Right cardiac atrium (tissue), 5 donors: ENCODE measurements at regions not wholly inside any gene's neighbourhood (a gene's known extent, or its start where the extent isn't known, plus 50 kb on each side); places are given as distances from the start of the nearest gene placed in this dataset.

Experiments
- ATAC-seq, 2 donors: fragments of 200-7000 bp; cut with Tn5 transposase; one replicate each; pipeline versions ENCODE4 v1.8.0 to v1.9.1; 2020; ENCODE audit warnings: moderate library complexity in 2 of 2, mild to moderate bottlenecking in 1 of 2
- DNase-seq, 3 donors: peaks; one replicate each; pipeline ENCODE4 v3.0.0-alpha.2; 2020
- H3K27ac ChIP-seq: one replicate; pipeline ENCODE4 v1.5.1; 2013; ENCODE audit warnings: mild to moderate bottlenecking, low read length, control low read depth, moderate library complexity
- H3K27me3 ChIP-seq: one replicate; pipeline ENCODE4 v1.6.1; 2013; ENCODE audit not compliant: control insufficient read depth, insufficient read depth
- H3K4me1 ChIP-seq: one replicate; pipeline ENCODE4 v1.6.1; 2013; ENCODE audit warnings: low read length; ENCODE audit not compliant: control insufficient read depth, insufficient read depth
- H3K4me3 ChIP-seq: one replicate; pipeline ENCODE4 v1.5.1; 2013; ENCODE audit warnings: low read length, control low read depth
- H3K9me3 ChIP-seq: one replicate; pipeline ENCODE4 v1.6.1; 2013; ENCODE audit warnings: low read length; ENCODE audit not compliant: control insufficient read depth
- WGBS: extraction: QIAGEN DNeasy Blood & Tissue Kit; methylation state at CpG from one replicate; pipeline ENCODE4 v1.1.7; 2013; 5-methylcytosine and 5-hydroxymethylcytosine counted together
- intact Hi-C, 4 donors: fragments of 100-400 bp; cut with DNase I; formaldehyde crosslinking; loops; one replicate each; pipeline versions ENCODE4 v1.11.0 to v1.14.0; 2022 to 2023
- donor health status: healthy with polysubstance abuse.
- donor health status: DM: no; HTN: yes; CAD: no.
- donor health status: DM: no; HTN: no; CAD: no.
- donor health status: DM: no; HTN: yes; CAD: no; lungs with severe emphysema.
- donor health status: DM: yes; HTN: yes; CAD: no.

DNA sequence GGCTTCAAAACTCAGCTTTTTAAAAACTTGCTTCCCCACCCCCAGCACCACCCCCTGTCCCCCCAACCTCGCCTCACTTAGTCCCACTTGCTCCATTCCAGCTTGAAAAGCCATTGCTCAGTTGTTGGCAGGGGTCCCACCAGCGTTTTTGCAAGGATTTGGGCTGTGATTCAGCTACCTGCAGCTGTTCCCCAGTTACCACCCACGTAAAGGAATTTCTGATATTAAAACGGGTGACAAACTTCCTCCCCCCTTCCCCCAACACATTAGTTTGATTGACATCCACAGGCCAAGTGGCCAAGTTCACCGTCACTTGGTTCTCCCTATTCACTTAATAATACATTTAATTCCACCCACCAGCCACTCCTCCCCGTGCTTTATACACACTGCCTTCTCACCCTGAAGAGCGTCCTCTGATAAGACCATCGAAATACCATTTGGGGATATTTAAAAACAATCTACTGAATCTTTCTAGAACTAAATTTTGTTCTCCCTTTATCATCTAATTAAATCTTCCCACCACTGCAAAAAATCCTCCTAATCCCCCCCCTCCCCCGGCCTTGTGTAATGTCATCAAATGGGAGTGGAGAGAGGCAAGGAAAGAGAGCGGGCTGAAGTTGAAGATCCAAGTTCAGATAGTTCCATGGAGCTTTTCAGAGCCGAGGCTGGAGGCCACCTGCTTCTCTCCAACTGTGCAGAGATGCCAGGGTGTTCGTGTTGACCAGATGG lies 55.1 kb downstream of the SOX9 start:
- Histone ChIP-seq H3K27me3 (no peaks in the 10 kb centered on the region), H3K4me1 (no peaks in the 10 kb centered on the region), H3K4me3 (no peak overlapping the region), H3K27ac (no peak overlapping the region), H3K9me3 (no peaks in the 10 kb centered on the region)
- no peak for DNase-seq
- WGBS, result 59% methylated on average over 12 of the region's 12 CpGs
- ATAC-seq, result no peak
- intact Hi-C loops, result no loop called here

DNA sequence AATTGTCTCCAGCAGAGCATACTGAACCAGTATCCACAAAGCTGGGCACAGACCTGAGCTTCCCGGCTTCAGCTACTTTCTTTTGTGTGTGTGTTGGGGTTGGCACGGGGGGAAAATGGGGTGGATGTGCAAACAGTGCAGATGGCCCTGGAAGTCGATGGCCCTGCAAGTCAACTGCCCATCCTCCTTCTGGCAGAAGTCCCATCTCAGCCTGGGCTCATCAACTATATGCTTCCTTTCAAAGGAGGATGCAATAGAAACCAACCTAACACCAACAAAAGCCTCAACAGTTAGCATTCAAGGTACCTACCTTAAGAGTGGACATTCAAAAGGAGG lies 55.7 kb downstream of the SOX9 start:
- intact Hi-C loops, result no loop called here
- 74% methylated on average over 3 of the region's 3 CpGs for WGBS

DNA sequence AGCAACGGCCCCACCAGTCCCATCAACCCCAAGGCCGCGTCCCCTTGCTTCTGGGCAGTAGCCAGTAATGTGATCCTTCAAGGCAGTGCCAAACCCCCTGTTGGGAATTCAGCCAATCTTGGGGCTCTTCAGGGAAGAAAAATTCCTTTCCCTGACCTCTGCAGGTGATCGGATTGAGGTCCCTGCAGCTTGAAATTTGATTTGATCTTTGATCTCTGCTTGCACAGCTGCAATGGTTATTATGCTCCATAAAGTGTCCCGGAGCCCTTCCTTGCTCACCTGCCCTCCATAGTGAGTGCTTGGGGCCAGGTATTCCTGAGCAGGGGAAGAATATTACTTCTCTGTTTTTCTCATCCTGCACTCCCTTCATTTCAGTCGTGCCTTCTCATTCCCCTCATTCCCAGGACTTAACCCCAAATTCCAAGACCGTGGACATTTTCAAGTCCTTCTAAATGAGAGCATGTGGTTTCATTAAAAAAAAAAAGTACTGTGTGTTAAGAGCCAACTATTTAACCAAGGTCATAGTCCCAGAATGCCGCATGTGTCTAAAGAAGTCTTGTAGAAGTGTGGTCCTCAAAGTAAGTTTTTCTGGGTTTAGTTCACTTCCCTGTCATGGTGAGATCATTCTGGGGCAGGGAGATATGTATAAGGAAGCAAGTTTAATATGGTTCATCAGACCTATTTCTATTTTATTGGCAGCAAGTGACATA lies 56.3 kb downstream of the SOX9 start:
- intact Hi-C loops, result no loop called here
- no peak overlapping the region for H3K4me3 ChIP-seq
- WGBS, result 66% methylated on average over 8 of the region's 8 CpGs
- no peaks in the 10 kb centered on the region for H3K27me3 ChIP-seq
- H3K27ac ChIP-seq, result no peak overlapping the region
- no peaks in the 10 kb centered on the region for H3K9me3 ChIP-seq
- ATAC-seq (no peak), DNase-seq (no peak)
- no peaks in the 10 kb centered on the region for H3K4me1 ChIP-seq

More for the DNA sequence above, 55.7 kb downstream of the SOX9 start:
- Histone ChIP-seq H3K4me3 (no peak overlapping the region), H3K4me1 (no peaks in the 10 kb centered on the region), H3K27ac (no peak overlapping the region), H3K27me3 (no peaks in the 10 kb centered on the region), H3K9me3 (no peaks in the 10 kb centered on the region)
- DNase-seq (no peak), ATAC-seq (no peak)

DNA sequence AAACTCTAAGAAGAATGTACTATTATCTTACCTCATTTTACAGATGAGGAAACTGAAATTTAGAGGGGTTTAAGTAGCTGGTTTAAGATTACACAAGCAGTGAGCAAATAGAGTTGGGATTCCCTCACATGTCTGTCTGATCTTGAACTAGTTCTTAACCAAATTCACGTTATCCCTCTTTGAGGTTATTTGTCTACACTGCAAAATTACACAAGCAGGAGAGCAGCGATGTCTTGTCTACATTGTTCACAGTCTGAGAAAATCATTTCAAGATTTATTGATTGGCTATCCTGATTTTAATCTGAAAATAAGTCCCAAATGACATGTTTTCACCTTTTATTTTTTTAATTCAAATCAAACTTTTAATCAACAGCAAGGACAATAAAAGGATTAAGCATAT lies 56.9 kb downstream of the SOX9 start:
- intact Hi-C loops, result no loop called here
- 90% methylated on average over 2 of the region's 2 CpGs for WGBS

GRCh38 chr17:72182371-72182873 lies 61.6 kb downstream of the SOX9 start:
- 51% methylated on average over 2 of the region's 2 CpGs for WGBS
- intact Hi-C loops, result no loop called here
- Histone ChIP-seq H3K27me3 (no peaks in the 10 kb centered on the region), H3K27ac (no peak overlapping the region), H3K4me1 (no peaks in the 10 kb centered on the region), H3K9me3 (no peaks in the 10 kb centered on the region), H3K4me3 (no peak overlapping the region)
- DNase-seq (no peak), ATAC-seq (no peak)

More for the DNA sequence above, 56.9 kb downstream of the SOX9 start:
- H3K27me3 ChIP-seq, result no peaks in the 10 kb centered on the region
- no peak overlapping the region for H3K27ac ChIP-seq
- ATAC-seq, result no peak
- H3K4me1 ChIP-seq, result no peaks in the 10 kb centered on the region
- DNase-seq, result no peak
- H3K4me3 ChIP-seq, result no peak overlapping the region
- no peaks in the 10 kb centered on the region for H3K9me3 ChIP-seq

- Histone ChIP-seq H3K9me3 (no peaks in the 10 kb centered on the region), H3K4me3 (no peak overlapping the region), H3K27ac (no peak overlapping the region), H3K27me3 (no peaks in the 10 kb centered on the region), H3K4me1 (no peaks in the 10 kb centered on the region)
- ATAC-seq (no peak), DNase-seq (no peak)
- intact Hi-C loops, result no loop called here
- 90% methylated on average over 4 of the region's 4 CpGs for WGBS
Measured at GRCh38 chr17:72183194-72183685, 62.4 kb downstream of the SOX9 start.

GRCh38 chr17:72184805-72185204 lies 64.0 kb downstream of the SOX9 start:
- WGBS, result 73% methylated on average over 6 of the region's 6 CpGs
- Histone ChIP-seq H3K4me3 (no peak overlapping the region), H3K9me3 (no peaks in the 10 kb centered on the region), H3K27me3 (no peaks in the 10 kb centered on the region), H3K4me1 (no peaks in the 10 kb centered on the region), H3K27ac (no peak overlapping the region)
- DNase-seq (peak in 1 of 3 donors; percentile 51), ATAC-seq (peak in 1 of 2 donors; percentile 42)
- intact Hi-C loops, result loop anchor here in 2 of 4 donors (5.0 kb wide), 1 partner anchor 63 kb away; the partner anchor contains the start of gene SOX9 (in 2 of the 2)

DNA sequence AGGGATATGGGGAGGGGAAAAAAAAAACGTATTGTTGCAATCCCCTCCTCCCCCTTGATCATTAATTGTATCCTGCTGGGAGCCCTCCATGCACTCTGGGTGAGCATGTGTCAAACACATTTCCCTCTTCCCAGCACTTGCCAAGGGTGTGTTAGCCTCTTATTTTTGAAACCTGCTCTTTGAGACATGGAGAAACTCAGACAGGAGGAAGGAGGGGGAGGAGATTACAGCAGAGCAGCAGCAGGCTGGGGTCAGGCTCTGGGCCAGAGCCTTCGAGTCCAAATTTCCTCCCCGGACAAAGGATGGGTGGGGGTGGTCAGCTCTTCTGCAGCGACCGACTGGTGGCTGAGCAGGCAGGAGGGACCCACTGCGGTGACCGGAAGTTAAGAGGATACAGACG lies 64.7 kb downstream of the SOX9 start:
- no peaks in the 10 kb centered on the region for H3K9me3 ChIP-seq
- 32% methylated on average over 8 of the region's 8 CpGs for WGBS
- peak; percentile 67 to 76 for ATAC-seq
- H3K27ac ChIP-seq, result peak overlapping the region; percentile 70
- H3K4me3 ChIP-seq, result no peak overlapping the region
- no peaks in the 10 kb centered on the region for H3K27me3 ChIP-seq
- H3K4me1 ChIP-seq, result no peaks in the 10 kb centered on the region
- peak; percentile 65 to 82 (median 75) for DNase-seq
- intact Hi-C loops, result loop anchor here in 2 of 4 donors (5.0 kb wide), 1 partner anchor 63 kb away; the partner anchor contains the start of gene SOX9 (in 2 of the 2)

GRCh38 chr17:72187556-72187955 lies 66.7 kb downstream of the SOX9 start:
- peaks cover under 1% of the 10 kb centered on the region for H3K4me1 ChIP-seq
- WGBS, result 31% methylated on average over 8 of the region's 8 CpGs
- H3K9me3 ChIP-seq, result no peaks in the 10 kb centered on the region
- DNase-seq, result peak; percentile 83 to 91 (median 88)
- no peak overlapping the region for H3K4me3 ChIP-seq
- no peaks in the 10 kb centered on the region for H3K27me3 ChIP-seq
- intact Hi-C loops, result loop anchor here in 3 of 4 donors (2.0 to 5.0 kb wide), 2 partner anchors 61 to 65 kb away; partner anchors contain the start of gene SOX9 (in 2 of the 3)
- peak; percentile 71 to 76 for ATAC-seq
- peak overlapping the region; percentile 25 for H3K27ac ChIP-seq

DNA sequence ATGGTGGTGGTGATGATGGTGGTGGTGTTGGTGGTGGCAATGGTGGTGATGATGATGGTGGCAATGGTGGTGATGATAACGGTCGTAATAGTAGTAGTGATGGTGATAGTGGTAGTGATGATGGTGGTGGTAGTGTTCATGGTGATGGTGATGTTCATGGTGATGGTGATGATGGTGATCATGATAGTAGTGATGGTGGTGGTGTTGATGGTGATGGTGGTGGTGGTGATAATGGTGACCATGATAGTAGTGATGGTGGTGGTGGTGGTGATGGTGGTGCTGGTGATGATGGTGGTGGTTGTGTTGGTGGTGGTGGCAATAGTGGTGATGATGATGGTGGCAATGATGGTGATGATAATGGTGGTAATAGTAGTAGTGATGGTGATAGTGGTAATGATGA lies 68.0 kb downstream of the SOX9 start:
- no peak for DNase-seq
- ATAC-seq, result no peak
- H3K9me3 ChIP-seq, result no peaks in the 10 kb centered on the region
- no peak overlapping the region for H3K27ac ChIP-seq
- WGBS, result 97% methylated on average over 2 of the region's 2 CpGs
- H3K4me3 ChIP-seq, result no peak overlapping the region
- peaks cover 6% of the 10 kb centered on the region for H3K4me1 ChIP-seq
- intact Hi-C loops, result loop anchor here in 2 of 4 donors (5.0 kb wide), 1 partner anchor 66 kb away; the partner anchor contains the start of gene SOX9 (in 2 of the 2)
- H3K27me3 ChIP-seq, result no peaks in the 10 kb centered on the region
